UCSD-AML1 (cell line): ENCODE measurements at regions not wholly inside any gene's neighbourhood (a gene's known extent, or its start where the extent isn't known, plus 50 kb on each side); places are given as distances from the start of the nearest gene placed in this dataset.

Experiments used
- DNase-seq: peaks from one replicate; lab custom pipeline; 2025; ENCODE audit not compliant: unreplicated experiment; lab: John Stamatoyannopoulos, UW

DNA sequence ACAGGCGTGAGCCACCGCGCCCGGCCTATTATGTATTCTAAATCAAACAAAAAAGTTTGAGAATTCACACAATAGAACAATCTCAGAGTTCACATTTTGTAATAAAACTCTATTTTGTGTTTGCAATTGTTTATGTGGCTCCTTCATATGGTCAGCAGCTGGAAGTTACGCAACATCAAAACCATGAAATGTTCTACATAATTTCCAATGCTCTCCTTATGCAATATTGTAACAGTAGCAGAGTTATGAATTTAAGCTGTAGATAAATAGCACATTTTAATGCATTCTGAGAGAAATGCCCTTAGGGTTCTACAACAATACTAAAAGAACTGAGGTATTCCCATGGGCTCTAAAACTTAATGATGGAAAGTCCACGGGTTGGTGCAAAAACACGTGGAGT is 62.3 kb upstream of the COL11A1 start:
- DNase-seq = no peak

DNA sequence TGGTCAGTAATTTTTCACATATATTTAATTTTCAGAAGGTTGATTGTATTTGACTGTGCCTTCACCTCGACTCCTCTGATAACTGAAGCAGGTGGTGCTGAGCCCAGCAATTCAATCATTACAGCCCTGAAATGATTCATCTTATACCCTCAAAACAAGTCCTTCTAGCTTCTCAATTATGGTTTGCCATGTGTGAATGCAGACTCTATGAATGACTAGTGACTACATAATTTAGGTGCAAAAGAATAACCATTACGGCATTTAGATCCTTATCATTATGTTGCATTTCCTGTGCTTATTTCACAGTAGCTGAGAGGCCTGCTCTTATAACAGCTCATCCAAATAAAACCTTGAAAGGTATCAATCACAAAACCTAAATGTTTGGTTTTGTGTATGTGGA is 54.0 kb upstream of the COL11A1 start:
- no peak for DNase-seq

- peak; percentile 1 for DNase-seq
These were observed 52.0 kb upstream of the COL11A1 start for GRCh38 chr1:103160281-103160680.
